ENCODE measurements at regions not wholly inside any gene's neighbourhood (a gene's known extent, or its start where the extent isn't known, plus 50 kb on each side); places are given as distances from the start of the nearest gene placed in this dataset.

- TF ChIP-seq, protein P1, sequence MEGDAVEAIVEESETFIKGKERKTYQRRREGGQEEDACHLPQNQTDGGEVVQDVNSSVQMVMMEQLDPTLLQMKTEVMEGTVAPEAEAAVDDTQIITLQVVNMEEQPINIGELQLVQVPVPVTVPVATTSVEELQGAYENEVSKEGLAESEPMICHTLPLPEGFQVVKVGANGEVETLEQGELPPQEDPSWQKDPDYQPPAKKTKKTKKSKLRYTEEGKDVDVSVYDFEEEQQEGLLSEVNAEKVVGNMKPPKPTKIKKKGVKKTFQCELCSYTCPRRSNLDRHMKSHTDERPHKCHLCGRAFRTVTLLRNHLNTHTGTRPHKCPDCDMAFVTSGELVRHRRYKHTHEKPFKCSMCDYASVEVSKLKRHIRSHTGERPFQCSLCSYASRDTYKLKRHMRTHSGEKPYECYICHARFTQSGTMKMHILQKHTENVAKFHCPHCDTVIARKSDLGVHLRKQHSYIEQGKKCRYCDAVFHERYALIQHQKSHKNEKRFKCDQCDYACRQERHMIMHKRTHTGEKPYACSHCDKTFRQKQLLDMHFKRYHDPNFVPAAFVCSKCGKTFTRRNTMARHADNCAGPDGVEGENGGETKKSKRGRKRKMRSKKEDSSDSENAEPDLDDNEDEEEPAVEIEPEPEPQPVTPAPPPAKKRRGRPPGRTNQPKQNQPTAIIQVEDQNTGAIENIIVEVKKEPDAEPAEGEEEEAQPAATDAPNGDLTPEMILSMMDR (IDR thresholded peaks at IDR 0.05; ENCODE audit: low read depth, low read length) = no peak
- TF ChIP-seq EZH2phosphoT487 (IDR thresholded peaks at IDR 0.05; ENCODE audit: low read depth) = no peak
Observed at GRCh38 chr10:21157664-21158063, 260.6 kb upstream of the NEBL start.

Measured in OCI-LY3 (cell line).